H9 (cell line): ENCODE measurements at regions not wholly inside any gene's neighbourhood (a gene's known extent, or its start where the extent isn't known, plus 50 kb on each side); places are given as distances from the start of the nearest gene placed in this dataset.

ENCODE experiments used
- DNase-seq: peaks from one replicate; pipeline ENCODE4 v3.0.0-alpha.2; 2017
- H2AFZ ChIP-seq: one replicate; pipeline ENCODE4 v1.6.1; 2013; ENCODE audit warnings: mild to moderate bottlenecking, low read length, control low read depth, moderate library complexity
- H2AK5ac ChIP-seq: 2 replicates; pipeline ENCODE4 v1.6.1; 2013; ENCODE audit warnings: low read length, control low read depth, mixed read lengths; ENCODE audit not compliant: insufficient read length
- H2BK120ac ChIP-seq: one replicate; pipeline ENCODE4 v1.6.1; 2013; ENCODE audit warnings: low read depth, mild to moderate bottlenecking, low read length, control low read depth, inconsistent platforms; ENCODE audit not compliant: poor library complexity, severe bottlenecking
- H2BK12ac ChIP-seq: 2 replicates; pipeline ENCODE4 v1.6.1; 2013; ENCODE audit warnings: low read length, control low read depth, mixed read lengths, low read depth; ENCODE audit not compliant: insufficient read length
- H2BK15ac ChIP-seq: 2 replicates; pipeline ENCODE4 v1.6.1; 2013; ENCODE audit warnings: low read depth, low read length, control low read depth
- H2BK20ac ChIP-seq: one replicate; pipeline ENCODE4 v1.6.1; 2013; ENCODE audit warnings: low read depth, mild to moderate bottlenecking, low read length, control low read depth, inconsistent platforms; ENCODE audit not compliant: poor library complexity, severe bottlenecking
- H2BK5ac ChIP-seq: 2 replicates; pipeline ENCODE4 v1.6.1; 2013; ENCODE audit warnings: low read length, control low read depth, mixed read lengths; ENCODE audit not compliant: insufficient read length
- H3K14ac ChIP-seq: 2 replicates; pipeline ENCODE4 v1.6.1; 2013; ENCODE audit warnings: low read length, control low read depth; ENCODE audit not compliant: insufficient read depth
- H3K18ac ChIP-seq: 2 replicates; pipeline ENCODE4 v1.6.1; 2013; ENCODE audit warnings: low read depth, mild to moderate bottlenecking, mixed read lengths, low read length, control low read depth; ENCODE audit not compliant: insufficient read length
- H3K23ac ChIP-seq: 2 replicates; pipeline ENCODE4 v1.6.1; 2013; ENCODE audit warnings: low read length, control low read depth, mixed read lengths, low read depth; ENCODE audit not compliant: insufficient read length
- H3K23me2 ChIP-seq: 2 replicates; pipeline ENCODE4 v1.6.1; 2013; ENCODE audit warnings: low read depth, mild to moderate bottlenecking, mixed read lengths, low read length, control low read depth; ENCODE audit not compliant: insufficient read length, poor library complexity, severe bottlenecking
- H3K27ac ChIP-seq: 2 replicates; pipeline ENCODE4 v1.5.1; 2013; ENCODE audit warnings: low read length, control low read depth, mixed read lengths, low read depth; ENCODE audit not compliant: insufficient read length
- H3K27me3 ChIP-seq: 2 replicates; pipeline ENCODE4 v1.6.1; 2013; ENCODE audit warnings: low read length, control low read depth, inconsistent platforms; ENCODE audit not compliant: insufficient read depth
- H3K4ac ChIP-seq: 2 replicates; pipeline ENCODE4 v1.6.1; 2013; ENCODE audit warnings: low read depth, mild to moderate bottlenecking, control low read depth, inconsistent platforms, low read length, moderate library complexity
- H3K4me1 ChIP-seq: 2 replicates; pipeline ENCODE4 v1.6.1; 2013; ENCODE audit warnings: low read length, control low read depth, inconsistent platforms; ENCODE audit not compliant: insufficient read depth
- H3K4me2 ChIP-seq: 2 replicates; pipeline ENCODE4 v1.6.1; 2013; ENCODE audit warnings: low read length, control low read depth, mixed read lengths; ENCODE audit not compliant: insufficient read length, insufficient read depth
- H3K56ac ChIP-seq: 2 replicates; pipeline ENCODE4 v1.6.1; 2013; ENCODE audit warnings: low read depth, mild to moderate bottlenecking, mixed read lengths, low read length, control low read depth; ENCODE audit not compliant: insufficient read length
- H3K79me1 ChIP-seq: 2 replicates; pipeline ENCODE4 v1.6.1; 2013; ENCODE audit warnings: low read depth, mild to moderate bottlenecking, moderate library complexity, low read length, control low read depth, inconsistent platforms; ENCODE audit not compliant: insufficient read depth, poor library complexity, severe bottlenecking
- H3K79me2 ChIP-seq: 2 replicates; pipeline ENCODE4 v1.6.1; 2013; ENCODE audit warnings: low read length, control low read depth, inconsistent platforms; ENCODE audit not compliant: insufficient read depth
- H3K9ac ChIP-seq: 2 replicates; pipeline ENCODE4 v1.6.1; 2013; ENCODE audit warnings: low read length, control low read depth, mixed read lengths; ENCODE audit not compliant: insufficient read length; ENCODE audit errors: extremely low read depth
- H3K9me3 ChIP-seq: one replicate; pipeline ENCODE4 v1.6.1; 2013; ENCODE audit warnings: low read depth, low read length, inconsistent platforms; ENCODE audit not compliant: control insufficient read depth
- H3T11ph ChIP-seq: one replicate; pipeline ENCODE4 v1.6.1; 2013; ENCODE audit warnings: mild to moderate bottlenecking, low read length, control low read depth, inconsistent platforms
- H4K20me1 ChIP-seq: one replicate; pipeline ENCODE4 v1.6.1; 2013; ENCODE audit not compliant: control insufficient read depth, insufficient read length, insufficient read depth
- H4K5ac ChIP-seq: 2 replicates; pipeline ENCODE4 v1.6.1; 2013; ENCODE audit warnings: low read depth, mild to moderate bottlenecking, mixed read lengths, low read length, control low read depth; ENCODE audit not compliant: insufficient read length
- H4K8ac ChIP-seq: replicated peaks from 2 replicates; pipeline ENCODE4 v1.6.1; 2013; ENCODE audit warnings: low read length, control low read depth, mixed read lengths, low read depth; ENCODE audit not compliant: insufficient read length
- H4K91ac ChIP-seq: 2 replicates; pipeline ENCODE4 v1.6.1; 2013; ENCODE audit warnings: low read depth, mild to moderate bottlenecking, moderate library complexity, mixed read lengths, low read length, control low read depth; ENCODE audit not compliant: insufficient read length
- H3K27ac Mint-ChIP-seq, 3 experiments: 2 replicates in 2 of 3; 3 replicates in 1 of 3; pipeline ENCODE4 v1.8.0; 2020 to 2021; ENCODE audit warnings: mixed read lengths in 3 of 3, mild to moderate bottlenecking in 1 of 3, moderate library complexity in 1 of 3
- H3K27me3 Mint-ChIP-seq: 2 replicates; pipeline ENCODE4 v1.8.0; 2021; ENCODE audit warnings: low read depth, mild to moderate bottlenecking, moderate library complexity, mixed read lengths
- H3K36me3 Mint-ChIP-seq, 3 experiments: 2 replicates in 2 of 3; 3 replicates in 1 of 3; pipeline ENCODE4 v1.8.0; 2020 to 2021; ENCODE audit warnings: low read depth in 3 of 3, mixed read lengths in 3 of 3; ENCODE audit not compliant: insufficient read depth in 1 of 3
- H3K4me1 Mint-ChIP-seq, 2 experiments: 2 replicates each; pipeline ENCODE4 v1.8.0; 2020; ENCODE audit warnings: mixed read lengths in 2 of 2
- H3K4me3 Mint-ChIP-seq, 2 experiments: 2 replicates in 1 of 2; 3 replicates in 1 of 2; pipeline ENCODE4 v1.8.0; 2020 to 2021; ENCODE audit warnings: mild to moderate bottlenecking in 2 of 2, mixed read lengths in 2 of 2, moderate library complexity in 1 of 2
- H3K9me3 Mint-ChIP-seq, 2 experiments: 2 replicates in 1 of 2; 3 replicates in 1 of 2; pipeline ENCODE4 v1.8.0; 2020; ENCODE audit warnings: mild to moderate bottlenecking in 2 of 2, mixed read lengths in 2 of 2, moderate library complexity in 1 of 2
- CTCF ChIP-seq: fragments of 200-600 bp; sonication (generic); conservative IDR thresholded peaks from 3 replicates; pipeline ENCODE4 v1.8.0; 2021; ENCODE audit warnings: antibody characterized with exemption, mild to moderate bottlenecking
- WGBS: extraction: QIAGEN DNeasy Blood & Tissue Kit; methylation state at CpG from one replicate; pipeline ENCODE4 v1.1.7; 2013; ENCODE audit warnings: missing lambda C conversion rate, low lambda C conversion rate, mixed read lengths; ENCODE audit not compliant: insufficient read length; ENCODE audit errors: extremely low coverage; 5-methylcytosine and 5-hydroxymethylcytosine counted together

GRCh38 chr6:115487331-115487730 is 573.4 kb downstream of the FRK start:
- H2BK20ac ChIP-seq, result no peak overlapping the region
- Mint-ChIP-seq H3K36me3 (peaks cover 3 to 6% (median 3%) of the 10 kb centered on the region in 3 experiments; a peak in 5 of 7 replicates), H3K4me1 (peaks cover 0 to 2% of the 10 kb centered on the region in 2 experiments; a peak in 1 of 4 replicates), H3K4me3 (no peak overlapping the region), H3K9me3 (peaks cover 5 to 7% of the 10 kb centered on the region in 2 experiments), H3K27ac (no peak overlapping the region), H3K27me3 (no peaks in the 10 kb centered on the region; the same call in 1 of the 2 replicates)
- no peak overlapping the region for H3K23ac ChIP-seq
- H4K8ac ChIP-seq, result no peak overlapping the region
- DNase-seq, result no peak
- H3K79me1 ChIP-seq, result no peaks in the 10 kb centered on the region
- no peak overlapping the region for H4K91ac ChIP-seq
- H3T11ph ChIP-seq, result no peak overlapping the region
- TF ChIP-seq CTCF, result no peak
- WGBS, result no CpG with 5 or more reads among the region's 2 CpGs
- no peak overlapping the region for H2BK120ac ChIP-seq
- H3K56ac ChIP-seq, result no peak overlapping the region
- no peaks in the 10 kb centered on the region for H3K79me2 ChIP-seq
- H3K18ac ChIP-seq, result no peak overlapping the region
- no peak overlapping the region for H3K9ac ChIP-seq
- H3K4me2 ChIP-seq, result no peak overlapping the region
- no peaks in the 10 kb centered on the region for H3K4me1 ChIP-seq
- no peak overlapping the region for H3K4ac ChIP-seq
- H3K14ac ChIP-seq, result no peak overlapping the region
- no peaks in the 10 kb centered on the region for H3K23me2 ChIP-seq
- H2AFZ ChIP-seq, result no peak overlapping the region
- H2BK5ac ChIP-seq, result no peak overlapping the region
- H3K27ac ChIP-seq, result no peak overlapping the region
- no peak overlapping the region for H2BK12ac ChIP-seq
- H2BK15ac ChIP-seq, result no peak overlapping the region
- no peaks in the 10 kb centered on the region for H4K20me1 ChIP-seq
- peaks cover 3% of the 10 kb centered on the region for H3K9me3 ChIP-seq
- H3K27me3 ChIP-seq, result no peaks in the 10 kb centered on the region
- no peak overlapping the region for H4K5ac ChIP-seq
- no peak overlapping the region for H2AK5ac ChIP-seq
